ENCODE measurements at regions not wholly inside any gene's neighbourhood (a gene's known extent, or its start where the extent isn't known, plus 50 kb on each side); places are given as distances from the start of the nearest gene placed in this dataset.

DNA sequence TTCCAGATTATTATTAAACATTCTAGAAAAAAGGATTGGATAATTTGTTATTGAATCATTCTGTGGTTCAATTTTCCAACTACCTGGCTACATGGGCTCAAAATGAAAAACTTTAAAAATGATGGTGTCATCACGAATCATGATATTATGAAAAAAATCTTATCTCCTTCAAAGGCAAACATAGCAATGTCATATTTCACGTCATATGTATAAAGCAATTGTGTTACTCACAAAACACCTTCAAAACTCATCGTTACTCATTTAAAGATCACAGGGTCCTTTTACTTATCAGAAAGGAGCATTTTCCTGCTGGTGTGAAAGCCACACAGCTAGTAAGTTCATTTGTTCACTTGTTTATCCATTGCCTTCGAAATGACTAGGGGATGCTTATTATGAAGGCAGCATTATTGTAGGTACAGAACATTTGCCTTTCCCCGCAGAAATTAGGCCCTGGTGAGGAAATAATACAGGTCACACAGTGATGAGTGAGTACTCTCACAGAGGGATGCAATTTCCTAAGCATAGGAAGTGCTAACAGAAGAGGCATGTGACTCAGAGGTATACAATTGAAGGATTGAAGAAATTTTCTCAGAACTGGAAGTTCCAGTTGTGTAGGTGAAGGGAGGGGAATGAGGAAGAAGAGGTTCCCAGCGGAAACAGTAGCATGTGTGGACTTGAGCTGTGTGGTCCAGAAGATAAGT, 478.7 kb downstream of the INHBA start:
- no peak for DNase-seq (ENCODE audit: low read depth)

DNA sequence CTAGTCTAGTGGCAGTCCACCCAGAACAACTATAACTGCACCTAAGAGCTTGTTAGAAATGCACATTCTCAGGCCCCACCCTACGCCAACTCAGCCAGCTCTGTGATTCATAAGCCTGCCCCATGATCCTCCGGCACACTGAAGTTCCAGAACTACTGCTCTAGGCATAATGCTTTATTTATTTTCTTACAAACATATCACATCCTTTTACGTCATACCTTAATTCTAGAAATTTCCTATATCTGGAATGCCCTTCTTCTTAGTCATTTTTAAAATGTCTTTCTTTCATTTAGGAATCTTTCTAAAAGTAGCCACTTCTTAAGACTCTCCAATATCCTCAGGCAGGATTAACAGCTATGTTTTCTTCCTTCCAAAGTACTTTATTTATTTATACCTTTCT, 480.1 kb downstream of the INHBA start:
- DNase-seq (ENCODE audit: low read depth) = no peak

- DNase-seq (ENCODE audit: low read depth) = no peak
Measured at GRCh38 chr7:41220266-41220665, 482.6 kb downstream of the INHBA start.

DNA sequence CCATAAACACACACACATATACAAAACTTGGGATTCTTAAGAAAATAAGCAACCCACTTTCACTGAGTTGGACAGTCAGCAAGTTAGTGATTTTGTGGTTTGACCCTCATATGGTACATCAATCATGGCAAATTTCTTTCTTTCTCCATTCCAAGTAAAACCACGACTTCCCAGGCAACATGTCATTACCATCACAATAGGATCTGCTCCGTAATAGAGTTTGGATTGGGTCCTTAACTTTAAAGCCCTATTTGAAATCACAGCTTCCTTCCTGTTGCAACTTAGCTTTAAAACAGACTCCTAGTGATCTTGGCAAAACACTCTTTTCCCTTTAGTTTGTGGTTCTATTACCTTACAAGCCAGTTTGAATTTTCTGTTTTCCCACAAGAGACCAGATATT, 483.6 kb downstream of the INHBA start:
- peak; percentile 40 for DNase-seq (ENCODE audit: low read depth)

DNA sequence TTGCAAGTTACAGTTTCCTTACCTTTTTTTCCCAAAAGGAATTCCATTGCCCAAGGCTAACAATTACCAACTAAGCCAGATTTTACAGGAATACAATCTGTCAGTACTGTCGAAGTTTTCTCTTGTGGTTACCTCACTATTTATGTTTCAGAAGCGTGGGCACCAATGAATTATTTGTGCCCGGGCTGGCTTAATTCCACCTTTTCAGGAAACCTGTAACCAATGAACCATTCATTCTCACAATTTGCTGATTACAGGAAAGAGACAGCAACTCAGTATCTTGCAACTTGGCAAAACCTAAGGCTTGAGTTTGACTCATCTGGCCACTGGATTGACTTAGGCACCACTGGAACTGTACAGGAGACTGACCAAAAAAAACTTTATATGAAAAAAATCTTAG, 485.6 kb downstream of the INHBA start:
- no peak for DNase-seq (ENCODE audit: low read depth)

GRCh38 chr7:41207141-41207540, 495.7 kb downstream of the INHBA start:
- DNase-seq (ENCODE audit: low read depth) = no peak

DNA sequence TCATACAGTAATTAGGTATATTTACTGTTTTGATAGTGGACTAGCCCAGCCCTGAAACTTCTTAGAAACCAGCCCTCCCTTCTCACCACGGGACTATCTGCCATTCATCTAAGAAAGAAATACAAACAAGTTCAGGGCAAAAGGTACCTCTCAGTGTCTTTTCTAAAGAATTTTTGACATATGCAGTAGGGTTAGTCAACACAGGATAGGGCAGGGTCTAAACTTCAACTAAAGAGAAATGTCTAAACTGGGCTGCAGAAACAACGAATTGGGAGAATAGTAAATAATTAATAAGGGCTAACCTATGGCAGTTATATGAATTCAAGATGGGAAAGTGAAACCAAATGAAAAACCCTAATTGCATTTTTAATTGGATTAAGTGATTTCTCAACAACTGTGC, 496.6 kb downstream of the INHBA start:
- DNase-seq (ENCODE audit: low read depth) = no peak

DNA sequence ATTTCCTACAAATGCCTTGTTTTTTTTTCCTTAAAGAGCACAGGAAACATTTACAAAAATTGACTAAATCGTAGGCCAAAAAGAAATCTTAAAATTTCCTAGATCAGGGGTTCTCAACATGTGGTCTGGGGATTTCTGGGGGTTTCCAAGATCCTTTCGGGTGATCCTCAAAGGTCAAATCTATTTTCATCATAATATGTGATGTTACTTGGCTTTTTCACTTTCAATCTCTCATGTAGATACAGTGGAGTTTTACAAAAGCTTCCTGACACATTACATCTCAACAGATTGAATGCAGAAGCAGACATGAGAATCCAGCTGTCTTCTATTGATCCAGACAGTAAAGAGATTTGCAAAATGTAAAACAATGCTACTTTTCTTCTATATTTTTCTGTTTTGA, 497.3 kb downstream of the INHBA start:
- no peak for DNase-seq (ENCODE audit: low read depth)

- no peak for DNase-seq (ENCODE audit: low read depth)
Measured at GRCh38 chr7:41203542-41203941, 499.3 kb downstream of the INHBA start.

- DNase-seq (ENCODE audit: low read depth) = no peak
Measured at GRCh38 chr7:41201021-41201420, 501.9 kb downstream of the INHBA start.

DNA sequence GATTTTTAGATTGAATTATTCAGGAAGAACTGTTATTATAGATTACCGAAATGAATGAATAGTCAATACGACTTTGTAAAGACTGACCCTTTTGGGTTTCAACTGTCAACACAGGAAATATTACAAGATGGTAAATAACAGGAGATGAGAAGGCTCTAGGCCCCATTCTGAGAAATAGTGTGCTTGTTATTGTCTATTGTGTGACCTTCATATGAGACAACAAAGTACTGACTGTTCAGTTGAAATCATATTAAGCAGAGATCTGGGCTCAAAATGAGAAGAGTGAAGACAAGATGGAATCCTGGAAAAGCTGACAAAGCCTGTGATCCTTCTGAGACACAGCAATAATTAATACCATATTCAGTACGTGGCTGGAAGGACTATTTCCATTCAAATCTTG, 503.8 kb downstream of the INHBA start:
- no peak for DNase-seq (ENCODE audit: low read depth)

GRCh38 chr7:41198502-41198901, 504.4 kb downstream of the INHBA start:
- no peak for DNase-seq (ENCODE audit: low read depth)

- DNase-seq (ENCODE audit: low read depth) = no peak
Measured at GRCh38 chr7:41197769-41198168, 505.1 kb downstream of the INHBA start.

DNA sequence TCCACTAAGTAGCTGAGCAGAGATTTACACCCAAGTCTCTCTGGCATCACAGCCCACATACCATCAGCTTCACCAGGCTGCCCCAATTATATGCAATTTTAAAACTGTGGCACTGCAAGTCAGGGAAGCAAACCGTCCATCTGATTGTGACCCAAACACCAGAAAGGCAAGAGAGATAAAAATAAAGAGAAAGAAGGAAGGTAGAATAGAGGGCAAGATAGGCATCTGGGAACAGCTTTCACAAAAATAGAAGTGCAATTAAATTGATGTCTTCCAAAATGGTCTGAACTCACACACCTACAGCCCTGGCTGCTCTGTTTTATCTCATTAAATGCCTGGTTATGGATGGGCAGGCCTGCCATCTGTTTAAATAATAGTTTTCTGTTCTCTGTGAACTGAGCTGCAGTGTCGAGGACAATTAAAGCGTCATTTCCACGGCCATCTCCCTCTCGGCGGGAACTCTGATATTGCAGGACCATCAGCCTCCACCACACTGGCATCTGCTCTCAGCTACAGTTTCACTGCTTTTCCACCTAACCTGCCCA, 509.1 kb downstream of the INHBA start:
- DNase-seq (ENCODE audit: low read depth) = no peak

DNA sequence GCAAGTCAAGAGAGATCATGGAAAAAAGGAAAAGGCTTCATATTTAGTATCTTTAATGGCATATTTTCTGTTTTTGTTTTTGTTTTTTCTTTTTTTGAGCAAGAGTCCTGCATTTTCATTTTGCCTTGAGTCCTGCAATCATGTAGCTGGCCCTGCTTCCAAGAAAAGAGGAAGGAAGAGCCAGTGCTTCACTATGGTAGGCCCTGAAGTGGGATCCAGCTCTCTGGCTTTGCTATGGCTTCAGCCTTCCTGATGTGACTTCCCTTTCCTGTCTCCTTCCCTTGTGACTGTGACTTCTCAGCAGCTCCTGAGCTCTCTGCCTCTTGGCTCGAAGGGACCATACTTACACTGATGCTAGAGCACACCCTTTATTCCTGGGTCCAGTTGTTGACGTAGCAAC, 512.3 kb downstream of the INHBA start:
- DNase-seq (ENCODE audit: low read depth) = no peak

DNA sequence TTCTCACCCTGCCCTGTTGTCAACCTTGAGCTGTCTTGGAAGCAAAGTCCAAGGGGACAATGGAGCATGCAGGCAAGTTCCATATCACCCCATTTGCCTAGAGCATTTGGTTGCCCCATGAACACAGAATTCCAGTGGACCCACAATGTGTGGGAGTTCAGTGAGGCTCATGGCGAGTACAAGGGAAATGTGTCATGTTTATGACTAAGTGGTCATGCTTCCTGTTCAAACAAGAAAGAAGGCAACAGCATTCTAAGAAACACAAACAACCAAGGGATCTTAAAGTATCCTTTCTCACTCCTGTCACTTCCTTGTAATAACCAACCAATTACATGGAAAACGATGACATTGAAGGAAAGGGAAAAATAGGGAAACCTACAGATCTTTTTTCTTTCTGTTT, 513.0 kb downstream of the INHBA start:
- peak; percentile 88 for DNase-seq (ENCODE audit: low read depth)

DNA sequence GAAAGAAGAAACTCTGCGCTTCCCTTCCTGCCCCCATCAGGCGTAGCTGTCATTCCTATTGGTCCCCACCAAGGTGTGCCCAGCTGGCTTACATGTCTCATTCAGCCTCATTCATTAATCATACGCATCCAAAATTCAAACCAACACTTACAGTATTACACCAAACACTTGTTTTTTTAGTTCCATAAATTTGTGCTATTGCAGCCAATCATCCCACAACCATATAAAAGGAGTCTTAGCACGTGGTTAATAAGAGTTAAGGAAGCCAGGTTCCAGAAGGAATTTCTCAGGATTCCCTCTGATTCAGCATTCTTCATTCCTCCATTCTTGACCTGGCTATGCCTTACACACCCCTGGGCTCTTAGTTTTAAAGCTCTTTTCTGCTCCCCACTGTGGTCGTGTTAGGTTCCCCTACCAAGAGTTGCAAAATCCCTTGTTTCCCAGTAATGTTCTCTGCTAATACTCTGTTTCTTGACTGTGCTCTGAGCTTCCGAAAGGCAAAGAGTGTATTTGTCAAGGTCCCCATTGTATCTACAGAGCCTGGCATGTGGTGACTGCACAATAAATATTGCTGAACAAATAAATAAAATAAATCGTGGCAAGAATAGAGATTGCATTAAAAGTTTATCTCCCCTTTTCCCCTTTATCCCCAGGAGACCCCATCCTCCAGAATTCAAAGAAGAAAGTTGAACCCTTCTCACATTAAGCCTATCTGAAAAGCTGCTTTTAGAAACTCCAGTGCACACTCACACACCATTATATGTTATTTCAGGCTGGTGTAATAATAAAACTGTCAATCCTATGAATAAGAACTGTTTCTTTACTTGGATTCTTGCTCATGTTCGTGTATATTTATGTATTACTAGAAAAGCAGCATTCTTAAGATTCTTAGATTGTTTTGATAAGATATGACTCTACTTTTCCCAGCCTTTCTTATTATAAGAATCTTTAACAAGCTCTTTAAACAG, 514.4 kb downstream of the INHBA start:
- peak; percentile 57 for DNase-seq (ENCODE audit: low read depth)

- DNase-seq (ENCODE audit: low read depth) = no peak
Measured at GRCh38 chr7:41187322-41187721, 515.6 kb downstream of the INHBA start.

DNA sequence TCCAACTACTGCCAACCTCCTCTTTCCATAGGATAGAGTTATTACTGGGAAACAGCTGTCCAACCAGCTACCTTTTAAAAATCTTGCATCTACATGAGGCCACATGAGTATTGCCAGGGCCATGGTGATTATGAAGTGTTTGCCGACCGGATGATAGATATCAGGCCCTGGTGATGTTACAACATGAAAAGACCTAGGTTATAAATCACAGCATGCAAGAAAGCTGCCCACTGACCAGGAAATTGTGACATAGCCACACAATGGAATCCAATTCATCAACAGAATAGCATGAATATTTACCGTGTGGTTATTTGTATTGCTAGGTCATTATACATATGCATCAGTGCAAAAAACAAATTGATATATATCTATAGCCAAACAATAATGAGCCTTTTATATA, 517.0 kb downstream of the INHBA start:
- no peak for DNase-seq (ENCODE audit: low read depth)

DNA sequence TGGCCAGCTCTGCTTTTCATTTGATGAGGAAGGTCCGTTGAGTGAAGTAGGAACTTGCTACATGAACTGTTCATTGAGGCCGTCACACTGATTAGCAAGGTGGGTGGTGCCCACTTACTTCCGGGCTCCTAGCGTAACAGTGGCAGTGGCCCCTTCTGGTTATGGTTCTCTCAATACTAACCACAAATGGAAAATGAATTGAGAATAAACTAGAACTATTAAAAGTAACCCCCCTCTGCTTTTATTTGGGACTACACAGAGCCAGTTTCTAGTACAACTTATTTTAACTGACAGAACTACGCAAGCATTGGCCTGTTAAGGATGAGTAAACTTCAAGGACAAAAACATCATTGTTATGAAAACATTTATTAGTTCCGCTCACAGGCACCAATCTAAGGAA, 519.1 kb downstream of the INHBA start:
- no peak for DNase-seq (ENCODE audit: low read depth)

GRCh38 chr7:41182782-41183181, 520.1 kb downstream of the INHBA start:
- no peak for DNase-seq (ENCODE audit: low read depth)

DNA sequence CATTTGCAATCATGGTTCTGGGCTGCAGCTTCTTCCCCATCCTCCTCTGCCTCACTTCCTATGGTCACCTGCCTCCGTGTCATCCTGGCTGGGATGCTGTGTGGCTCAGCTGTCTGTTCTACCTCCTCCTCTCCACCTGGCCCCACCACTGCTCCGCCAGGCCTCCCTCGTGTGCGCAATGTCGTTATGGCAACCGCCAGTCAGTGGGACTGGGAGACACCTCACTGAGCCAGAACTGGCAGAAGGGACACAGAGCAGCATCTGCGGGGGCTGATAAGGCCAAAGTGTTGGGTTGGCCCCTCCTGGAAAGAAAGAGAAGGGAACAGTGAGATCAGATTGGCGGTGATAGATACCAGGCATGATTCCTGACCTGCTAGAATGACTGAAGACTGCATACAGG, 527.5 kb downstream of the INHBA start:
- DNase-seq (ENCODE audit: low read depth) = no peak

DNA sequence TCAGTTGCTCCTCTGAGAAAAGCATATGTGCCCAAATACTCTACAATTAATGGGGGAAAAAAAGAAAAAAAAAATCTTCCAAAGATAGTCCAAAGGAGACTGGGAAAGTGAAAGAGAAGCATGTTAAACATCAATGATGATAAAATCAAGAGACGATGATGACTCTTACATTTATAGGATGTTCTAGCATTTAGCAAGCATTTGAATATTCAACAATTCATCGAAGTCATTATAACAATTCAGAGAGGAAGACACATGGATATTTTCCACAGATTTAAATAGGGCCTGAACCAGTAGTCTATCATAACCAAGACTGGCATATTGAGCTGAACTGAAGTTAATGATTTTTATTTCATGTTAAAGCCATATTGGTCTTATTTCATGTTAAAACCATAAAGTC, 528.4 kb downstream of the INHBA start:
- DNase-seq (ENCODE audit: low read depth) = no peak
